MCF 10A (cell line): ENCODE measurements at regions not wholly inside any gene's neighbourhood (a gene's known extent, or its start where the extent isn't known, plus 50 kb on each side); places are given as distances from the start of the nearest gene placed in this dataset.

Experiments used
- BruUV-seq: library from RNA; stranded (reverse); fragments of 400-500 nt; replicated peaks from 2 replicates; lab custom pipeline; 2021; lab: Mats Ljungman, UMichigan
- CTCF ChIA-PET: fragments of 300-600 bp; sonication (Branson Sonifier 250); formaldehyde crosslinking; extraction: SDS; loops from one replicate; lab custom pipeline; 2021; ENCODE audit warnings: antibody characterized with exemption, inconsistent platforms; lab: Yijun Ruan, JAX
- POLR2A ChIA-PET: fragments of 300-600, 350-650 bp; sonication (Branson Sonifier 250); formaldehyde crosslinking; extraction: SDS; loops from one replicate; lab custom pipeline; 2020; ENCODE audit warnings: antibody characterized with exemption, inconsistent platforms; lab: Yijun Ruan, JAX
- DNase-seq: peaks from one replicate; pipeline ENCODE4 v3.0.0-alpha.2; 2018; ENCODE audit not compliant: unreplicated experiment
- H3K27ac Mint-ChIP-seq: one replicate; pipeline ENCODE4 v1.8.0; 2022; ENCODE audit warnings: mild to moderate bottlenecking, low read depth, mixed read lengths; ENCODE audit not compliant: unreplicated experiment
- H3K27me3 Mint-ChIP-seq: one replicate; pipeline ENCODE4 v1.8.0; 2022; ENCODE audit warnings: mixed read lengths; ENCODE audit not compliant: insufficient read depth, unreplicated experiment
- H3K36me3 Mint-ChIP-seq: one replicate; pipeline ENCODE4 v1.8.0; 2022; ENCODE audit warnings: mild to moderate bottlenecking, moderate library complexity, mixed read lengths; ENCODE audit not compliant: insufficient read depth, unreplicated experiment
- H3K4me1 Mint-ChIP-seq: one replicate; pipeline ENCODE4 v1.8.0; 2022; ENCODE audit warnings: mixed read lengths; ENCODE audit not compliant: insufficient read depth, unreplicated experiment
- H3K4me3 Mint-ChIP-seq: one replicate; pipeline ENCODE4 v1.8.0; 2022; ENCODE audit warnings: mild to moderate bottlenecking, moderate library complexity, mixed read lengths; ENCODE audit not compliant: unreplicated experiment
- H3K9me3 Mint-ChIP-seq: one replicate; pipeline ENCODE4 v1.8.0; 2022; ENCODE audit warnings: mixed read lengths; ENCODE audit not compliant: unreplicated experiment
- intact Hi-C: fragments of 100-400 bp; cut with micrococcal nuclease; formaldehyde crosslinking; loops from 2 replicates; pipeline ENCODE4 v1.14.1; 2022
- TF ChIP-seq, protein P1 (sequence below): fragments of 200-600 bp; IDR thresholded peaks from one replicate; pipeline ENCODE4 v1.8.0; 2022; ENCODE audit warnings: antibody characterized with exemption, mild to moderate bottlenecking; ENCODE audit not compliant: unreplicated experiment

DNA sequence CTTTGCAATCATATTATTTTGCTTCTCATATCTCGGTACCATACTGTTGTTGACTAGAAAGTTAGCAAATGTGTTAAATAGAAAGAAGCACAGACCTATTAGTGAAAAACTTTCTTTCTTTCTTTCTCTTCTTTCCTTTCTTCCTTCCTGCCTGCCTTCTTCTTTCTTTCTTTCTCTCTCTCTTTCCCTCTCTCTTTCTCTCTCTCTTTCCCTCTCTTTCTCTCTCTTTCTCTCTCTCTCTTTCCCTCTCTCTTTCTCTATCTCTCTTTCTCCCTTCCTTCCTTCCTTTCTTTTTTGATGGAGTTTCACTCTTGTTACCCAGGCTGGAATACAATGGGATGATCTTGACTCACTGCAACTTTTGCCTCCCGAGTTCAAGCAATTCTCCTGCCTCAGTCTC lies 1160.6 kb downstream of the GATA3 start:
- Mint-ChIP-seq H3K9me3 (no peaks in the 10 kb centered on the region), H3K4me3 (no peak overlapping the region), H3K4me1 (no peaks in the 10 kb centered on the region), H3K27me3 (no peaks in the 10 kb centered on the region), H3K36me3 (no peaks in the 10 kb centered on the region), H3K27ac (no peak overlapping the region)
- ChIA-PET POLR2A (interaction anchor here (0.6 kb wide), 1 partner anchor 1714 kb away, joined by 3 read pairs; no protein-coding TSS in a partner anchor), CTCF (no interaction called here)
- BruUV-seq, result no TSS peak
- intact Hi-C loops, result no loop called here
- DNase-seq, result no peak
- TF ChIP-seq, protein P1, sequence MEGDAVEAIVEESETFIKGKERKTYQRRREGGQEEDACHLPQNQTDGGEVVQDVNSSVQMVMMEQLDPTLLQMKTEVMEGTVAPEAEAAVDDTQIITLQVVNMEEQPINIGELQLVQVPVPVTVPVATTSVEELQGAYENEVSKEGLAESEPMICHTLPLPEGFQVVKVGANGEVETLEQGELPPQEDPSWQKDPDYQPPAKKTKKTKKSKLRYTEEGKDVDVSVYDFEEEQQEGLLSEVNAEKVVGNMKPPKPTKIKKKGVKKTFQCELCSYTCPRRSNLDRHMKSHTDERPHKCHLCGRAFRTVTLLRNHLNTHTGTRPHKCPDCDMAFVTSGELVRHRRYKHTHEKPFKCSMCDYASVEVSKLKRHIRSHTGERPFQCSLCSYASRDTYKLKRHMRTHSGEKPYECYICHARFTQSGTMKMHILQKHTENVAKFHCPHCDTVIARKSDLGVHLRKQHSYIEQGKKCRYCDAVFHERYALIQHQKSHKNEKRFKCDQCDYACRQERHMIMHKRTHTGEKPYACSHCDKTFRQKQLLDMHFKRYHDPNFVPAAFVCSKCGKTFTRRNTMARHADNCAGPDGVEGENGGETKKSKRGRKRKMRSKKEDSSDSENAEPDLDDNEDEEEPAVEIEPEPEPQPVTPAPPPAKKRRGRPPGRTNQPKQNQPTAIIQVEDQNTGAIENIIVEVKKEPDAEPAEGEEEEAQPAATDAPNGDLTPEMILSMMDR, result no peak

GRCh38 chr10:9219860-9220259 lies 1165.4 kb downstream of the GATA3 start:
- BruUV-seq, result no TSS peak
- CTCF ChIA-PET, result interaction anchor here (0.7 kb wide), 1 partner anchor 68 kb away, joined by 3 read pairs; no protein-coding TSS in a partner anchor

GRCh38 chr10:9222917-9223316 lies 1168.4 kb downstream of the GATA3 start:
- BruUV-seq, result no TSS peak
- Mint-ChIP-seq H3K27me3 (no peaks in the 10 kb centered on the region), H3K4me3 (no peak overlapping the region), H3K9me3 (no peaks in the 10 kb centered on the region), H3K36me3 (no peaks in the 10 kb centered on the region), H3K4me1 (peaks cover 20% of the 10 kb centered on the region), H3K27ac (peak overlapping the region; percentile 28)
- DNase-seq, result peak; percentile 50
- intact Hi-C loops, result no loop called here
- ChIA-PET POLR2A (interaction anchor here (0.7 to 1.2 kb wide), 2 partner anchors 12 to 31 kb away, joined by 3 read pairs; no protein-coding TSS in a partner anchor), CTCF (interaction anchor here (0.5 to 0.7 kb wide), 2 partner anchors 120 to 646 kb away, joined by 4 read pairs; no protein-coding TSS in a partner anchor)
- TF ChIP-seq, protein P1, result no peak

More at GRCh38 chr10:9219860-9220259, 1165.4 kb downstream of the GATA3 start:
- no peak for DNase-seq
- POLR2A ChIA-PET, result no interaction called here
- TF ChIP-seq, protein P1, result no peak
- intact Hi-C loops, result no loop called here
- no peaks in the 10 kb centered on the region for H3K36me3 Mint-ChIP-seq
- peaks cover 10% of the 10 kb centered on the region for H3K4me1 Mint-ChIP-seq
- no peaks in the 10 kb centered on the region for H3K9me3 Mint-ChIP-seq
- H3K27me3 Mint-ChIP-seq, result no peaks in the 10 kb centered on the region
- H3K4me3 Mint-ChIP-seq, result no peak overlapping the region
- no peak overlapping the region for H3K27ac Mint-ChIP-seq

- peak; percentile 72 for DNase-seq
- H3K4me3 Mint-ChIP-seq, result no peak overlapping the region
- ChIA-PET POLR2A (interaction anchor here (0.6 to 1.2 kb wide), 3 partner anchors 19 to 250 kb away, joined by 3 read pairs; no protein-coding TSS in a partner anchor), CTCF (no interaction called here)
- peaks cover 28% of the 10 kb centered on the region for H3K4me1 Mint-ChIP-seq
- H3K27me3 Mint-ChIP-seq, result no peaks in the 10 kb centered on the region
- intact Hi-C loops, result no loop called here
- H3K36me3 Mint-ChIP-seq, result no peaks in the 10 kb centered on the region
- H3K27ac Mint-ChIP-seq, result peak overlapping the region; percentile 2
- TF ChIP-seq, protein P1, result no peak
- no peaks in the 10 kb centered on the region for H3K9me3 Mint-ChIP-seq
- no TSS peak for BruUV-seq
These were observed 1173.3 kb downstream of the GATA3 start for GRCh38 chr10:9227679-9228365.
